ENCODE measurements at regions not wholly inside any gene's neighbourhood (a gene's known extent, or its start where the extent isn't known, plus 50 kb on each side); places are given as distances from the start of the nearest gene placed in this dataset.

DNA sequence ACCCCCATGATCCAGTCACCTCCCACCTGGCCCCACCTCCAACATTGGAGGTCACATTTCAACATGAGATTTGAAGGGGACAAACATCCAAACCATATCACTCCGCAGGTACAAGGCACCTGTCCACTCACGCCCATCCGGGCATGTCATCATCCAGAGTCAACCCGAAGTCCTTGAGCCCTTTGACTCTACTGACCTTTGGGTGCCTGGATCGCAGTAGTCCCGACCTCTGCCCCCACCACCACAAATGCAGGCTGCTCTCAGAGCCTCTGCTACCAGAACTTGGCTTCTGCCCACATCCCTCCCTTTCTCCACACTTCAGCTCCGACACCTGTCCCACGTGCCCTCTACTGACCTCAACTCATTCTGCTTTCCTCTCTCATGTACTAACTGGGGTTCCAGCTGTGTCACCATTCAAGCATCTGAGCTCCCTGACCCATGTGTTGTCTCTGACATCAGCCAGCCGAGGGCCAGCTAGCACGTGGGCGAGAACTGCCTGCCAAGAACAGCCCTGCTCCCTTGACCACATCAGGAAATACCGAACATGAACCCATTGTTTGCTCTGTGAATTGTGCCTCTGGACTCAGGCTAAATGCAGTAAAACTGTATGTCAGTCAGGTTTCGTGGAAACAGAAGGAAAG is 498.3 kb upstream of the SULF2 start:
- TF ChIP-seq, protein P1, sequence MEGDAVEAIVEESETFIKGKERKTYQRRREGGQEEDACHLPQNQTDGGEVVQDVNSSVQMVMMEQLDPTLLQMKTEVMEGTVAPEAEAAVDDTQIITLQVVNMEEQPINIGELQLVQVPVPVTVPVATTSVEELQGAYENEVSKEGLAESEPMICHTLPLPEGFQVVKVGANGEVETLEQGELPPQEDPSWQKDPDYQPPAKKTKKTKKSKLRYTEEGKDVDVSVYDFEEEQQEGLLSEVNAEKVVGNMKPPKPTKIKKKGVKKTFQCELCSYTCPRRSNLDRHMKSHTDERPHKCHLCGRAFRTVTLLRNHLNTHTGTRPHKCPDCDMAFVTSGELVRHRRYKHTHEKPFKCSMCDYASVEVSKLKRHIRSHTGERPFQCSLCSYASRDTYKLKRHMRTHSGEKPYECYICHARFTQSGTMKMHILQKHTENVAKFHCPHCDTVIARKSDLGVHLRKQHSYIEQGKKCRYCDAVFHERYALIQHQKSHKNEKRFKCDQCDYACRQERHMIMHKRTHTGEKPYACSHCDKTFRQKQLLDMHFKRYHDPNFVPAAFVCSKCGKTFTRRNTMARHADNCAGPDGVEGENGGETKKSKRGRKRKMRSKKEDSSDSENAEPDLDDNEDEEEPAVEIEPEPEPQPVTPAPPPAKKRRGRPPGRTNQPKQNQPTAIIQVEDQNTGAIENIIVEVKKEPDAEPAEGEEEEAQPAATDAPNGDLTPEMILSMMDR (IDR thresholded peaks at IDR 0.05): no peak
- TF ChIP-seq POLR2A (IDR thresholded peaks at IDR 0.05): no peak
